AG04450 (cell line): ENCODE measurements at regions not wholly inside any gene's neighbourhood (a gene's known extent, or its start where the extent isn't known, plus 50 kb on each side); places are given as distances from the start of the nearest gene placed in this dataset.

ENCODE experiments used
- CTCF ChIA-PET: fragments of 300-600, 350-600 bp; formaldehyde crosslinking; extraction: SDS; loops from one replicate; lab custom pipeline; 2022; ENCODE audit warnings: antibody characterized with exemption, inconsistent platforms; lab: Charles Lee
- POLR2A ChIA-PET: fragments of 350-600 bp; formaldehyde crosslinking; extraction: SDS; loops from one replicate; lab custom pipeline; 2021; ENCODE audit warnings: antibody characterized with exemption, inconsistent platforms; lab: Yijun Ruan, JAX
- DNase-seq: peaks from one replicate; pipeline ENCODE4 v3.0.0-alpha.2; 2011; ENCODE audit warnings: low read depth, low spot score
- H3K27ac ChIP-seq: one replicate; pipeline ENCODE4 v1.5.1; 2012; ENCODE audit warnings: low read depth, low read length, control low read depth
- H3K27me3 ChIP-seq: one replicate; pipeline ENCODE4 v1.6.0; 2012; ENCODE audit warnings: low read length; ENCODE audit not compliant: control insufficient read depth, insufficient read depth
- H3K4me3 ChIP-seq: 2 replicates; pipeline ENCODE4 v1.5.1; 2011; ENCODE audit warnings: mild to moderate bottlenecking, low read depth, low read length, control low read depth
- H3K9me3 ChIP-seq: 2 replicates; pipeline ENCODE4 v1.5.1; 2012; ENCODE audit warnings: low read length; ENCODE audit not compliant: control insufficient read depth, insufficient read depth
- CTCF ChIP-seq: IDR thresholded peaks from 2 replicates; pipeline ENCODE4 v1.5.1; 2011; ENCODE audit warnings: low read depth, low read length, control low read depth, inconsistent platforms

GRCh38 chrX:99613041-99613440 lies 797.0 kb downstream of the PCDH19 start:
- TF ChIP-seq CTCF = no peak
- H3K9me3 ChIP-seq = peaks cover 2% of the 10 kb centered on the region; the same call in 1 of the 2 replicates
- POLR2A ChIA-PET = no interaction called here
- no peak for DNase-seq
- no peak overlapping the region for H3K4me3 ChIP-seq
- H3K27me3 ChIP-seq = no peaks in the 10 kb centered on the region
- no peak overlapping the region for H3K27ac ChIP-seq
- CTCF ChIA-PET = no interaction called here

- Histone ChIP-seq H3K9me3 (no peaks in the 10 kb centered on the region), H3K4me3 (no peak overlapping the region), H3K27ac (no peak overlapping the region), H3K27me3 (no peaks in the 10 kb centered on the region)
- POLR2A ChIA-PET = no interaction called here
- CTCF ChIA-PET = no interaction called here
- no peak for TF ChIP-seq CTCF
- no peak for DNase-seq
Measured at GRCh38 chrX:99603091-99603814, 806.8 kb downstream of the PCDH19 start.

- POLR2A ChIA-PET = no interaction called here
Measured at GRCh38 chrX:99602107-99602506, 808.0 kb downstream of the PCDH19 start.

GRCh38 chrX:99588936-99589335 lies 821.1 kb downstream of the PCDH19 start:
- H3K4me3 ChIP-seq = no peak overlapping the region
- H3K27ac ChIP-seq = no peak overlapping the region
- DNase-seq = no peak
- no peaks in the 10 kb centered on the region for H3K9me3 ChIP-seq
- POLR2A ChIA-PET = no interaction called here
- H3K27me3 ChIP-seq = no peaks in the 10 kb centered on the region
- CTCF ChIA-PET = no interaction called here
- no peak for TF ChIP-seq CTCF

More at GRCh38 chrX:99602107-99602506, 808.0 kb downstream of the PCDH19 start:
- Histone ChIP-seq H3K9me3 (no peaks in the 10 kb centered on the region), H3K27me3 (no peaks in the 10 kb centered on the region), H3K4me3 (no peak overlapping the region), H3K27ac (no peak overlapping the region)
- CTCF ChIA-PET = no interaction called here
- no peak for DNase-seq
- TF ChIP-seq CTCF = no peak

- Histone ChIP-seq H3K9me3 (no peaks in the 10 kb centered on the region), H3K27ac (no peak overlapping the region), H3K4me3 (no peak overlapping the region), H3K27me3 (no peaks in the 10 kb centered on the region)
- no peak for TF ChIP-seq CTCF
- ChIA-PET CTCF (no interaction called here), POLR2A (no interaction called here)
- no peak for DNase-seq
Measured at GRCh38 chrX:99572711-99573110, 837.4 kb downstream of the PCDH19 start.
